SH-SY5Y (cell line): ENCODE measurements at regions not wholly inside any gene's neighbourhood (a gene's known extent, or its start where the extent isn't known, plus 50 kb on each side); places are given as distances from the start of the nearest gene placed in this dataset.

Experiments
- GATA2 ChIP-seq: IDR thresholded peaks from 2 replicates; pipeline ENCODE4 v1.6.1; 2011; ENCODE audit warnings: mild to moderate bottlenecking, low read depth, low read length
- GATA3 ChIP-seq: IDR thresholded peaks from 2 replicates; pipeline ENCODE4 v1.6.1; 2011; ENCODE audit warnings: low read depth, mild to moderate bottlenecking, low read length, moderate library complexity

- TF ChIP-seq GATA2 (no peak), GATA3 (no peak)
These were observed 95.0 kb upstream of the CPNE8 start for GRCh38 chr12:39000370-39000769.
